Tibial nerve (tissue), 4 donors: ENCODE measurements at regions not wholly inside any gene's neighbourhood (a gene's known extent, or its start where the extent isn't known, plus 50 kb on each side); places are given as distances from the start of the nearest gene placed in this dataset.

Experiments
- DNase-seq, 2 donors: peaks; one replicate each; pipeline ENCODE4 v3.0.0-alpha.2; 2019; ENCODE audit warnings: low spot score in 2 of 2
- H3K27ac ChIP-seq, 4 donors: fragments of 200-600 bp; sonication (generic) in 3 of 4; one replicate each; pipeline ENCODE4 v1.5.1; 2017 to 2019; ENCODE audit warnings: mild to moderate bottlenecking in 1 of 4
- H3K27me3 ChIP-seq, 2 donors: fragments of 200-600 bp; sonication (generic) in 1 of 2; one replicate each; pipeline versions ENCODE4 v1.5.1 to v1.6.0; 2017 to 2019
- H3K36me3 ChIP-seq, 3 donors: fragments of 200-600 bp; sonication (generic); one replicate each; pipeline ENCODE4 v1.5.1; 2018 to 2019
- H3K4me1 ChIP-seq, 4 donors: fragments of 200-600 bp; sonication (generic) in 3 of 4; one replicate each; pipeline ENCODE4 v1.5.1; 2017 to 2019
- H3K4me3 ChIP-seq, 4 donors: fragments of 200-600 bp; sonication (generic) in 3 of 4; one replicate each; pipeline ENCODE4 v1.5.1; 2017 to 2019; ENCODE audit warnings: mild to moderate bottlenecking in 1 of 4, moderate library complexity in 1 of 4
- H3K9me3 ChIP-seq, 4 donors: fragments of 200-600 bp; sonication (generic) in 3 of 4; one replicate each; pipeline ENCODE4 v1.5.1; 2017 to 2019
- EP300 ChIP-seq, 2 donors: sonication (generic); formaldehyde crosslinking; IDR thresholded peaks; one replicate each; pipeline ENCODE4 v1.6.1; 2017; ENCODE audit warnings: antibody characterized with exemption in 2 of 2, mild to moderate bottlenecking in 1 of 2
- POLR2A ChIP-seq, 2 donors: fragments of 450-650 bp; IDR thresholded peaks; one replicate each; pipeline ENCODE4 v1.6.1; 2017; ENCODE audit warnings: antibody characterized with exemption in 2 of 2, mild to moderate bottlenecking in 2 of 2, moderate library complexity in 2 of 2
- WGBS, 2 donors: methylation state at CpG; one replicate each; pipeline ENCODE4 v1.1.5; 2018; 5-methylcytosine and 5-hydroxymethylcytosine counted together
- TF ChIP-seq, protein P1 (sequence below), 5 experiments: fragments of 200-600 bp in 3 of 5; fragments of 450-650 bp in 2 of 5; sonication (generic) in 3 of 5; IDR thresholded peaks; one replicate each; pipeline ENCODE4 v1.5.1; 2016 to 2019; ENCODE audit warnings: antibody characterized with exemption in 5 of 5, mild to moderate bottlenecking in 3 of 5, moderate library complexity in 2 of 5

DNA sequence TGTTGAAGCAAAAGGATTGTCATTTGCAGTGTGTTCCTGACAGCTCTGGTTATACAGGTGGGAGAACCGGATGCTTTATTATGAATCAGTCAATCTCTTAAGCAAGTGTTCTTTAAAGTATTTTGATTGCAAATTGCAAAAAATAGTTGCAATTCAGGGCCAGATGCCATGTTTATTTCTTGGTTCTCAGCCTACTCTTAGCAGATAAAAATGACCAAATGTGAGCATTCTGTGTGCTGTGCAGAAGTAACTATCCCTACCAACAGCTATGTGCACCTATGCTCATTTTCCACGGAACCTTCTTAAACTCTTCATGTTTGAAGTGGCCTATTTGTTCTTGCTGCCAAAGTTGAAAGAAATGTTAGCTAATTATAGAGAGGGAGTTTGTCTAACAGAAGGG is 262.3 kb upstream of the RASGRP1 start:
- WGBS, 2 donors, result 56 to 65% methylated on average over 2 of the region's 2 CpGs

DNA sequence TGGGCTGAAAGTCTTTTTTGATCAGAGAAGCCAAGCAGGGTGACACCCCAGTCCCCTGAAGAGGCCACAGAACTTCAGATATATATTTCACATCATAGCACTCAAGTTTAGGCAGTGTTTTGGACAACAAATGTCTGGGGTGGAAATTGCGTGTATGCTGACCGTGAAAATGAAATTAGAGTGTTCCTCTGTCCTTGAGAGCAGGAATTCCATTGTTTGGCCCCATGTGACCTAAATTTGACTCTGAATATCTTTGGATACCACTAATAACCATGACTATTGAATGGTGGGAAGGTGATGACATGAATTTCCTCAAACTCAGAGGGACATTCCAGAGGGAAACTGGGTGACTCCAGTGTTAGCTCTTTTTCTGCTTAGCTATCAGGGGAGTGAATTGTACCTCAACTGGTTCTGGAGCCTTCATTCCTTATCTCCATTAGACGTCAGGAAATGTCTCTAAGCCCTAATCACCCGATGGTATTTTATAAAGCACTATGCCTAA is 263.5 kb upstream of the RASGRP1 start:
- 57 to 63% methylated on average over 4 of the region's 4 CpGs for WGBS, 2 donors

More for the DNA sequence above, 262.3 kb upstream of the RASGRP1 start:
- Histone ChIP-seq H3K36me3 (no peaks in the 10 kb centered on the region), H3K9me3 (no peaks in the 10 kb centered on the region), H3K27ac (no peak overlapping the region), H3K27me3 (no peaks in the 10 kb centered on the region), H3K4me3 (no peak overlapping the region), H3K4me1 (no peaks in the 10 kb centered on the region)
- TF ChIP-seq POLR2A (IDR thresholded peaks at IDR 0.05) (no peak), EP300 (IDR thresholded peaks at IDR 0.05) (no peak)
- TF ChIP-seq, protein P1, sequence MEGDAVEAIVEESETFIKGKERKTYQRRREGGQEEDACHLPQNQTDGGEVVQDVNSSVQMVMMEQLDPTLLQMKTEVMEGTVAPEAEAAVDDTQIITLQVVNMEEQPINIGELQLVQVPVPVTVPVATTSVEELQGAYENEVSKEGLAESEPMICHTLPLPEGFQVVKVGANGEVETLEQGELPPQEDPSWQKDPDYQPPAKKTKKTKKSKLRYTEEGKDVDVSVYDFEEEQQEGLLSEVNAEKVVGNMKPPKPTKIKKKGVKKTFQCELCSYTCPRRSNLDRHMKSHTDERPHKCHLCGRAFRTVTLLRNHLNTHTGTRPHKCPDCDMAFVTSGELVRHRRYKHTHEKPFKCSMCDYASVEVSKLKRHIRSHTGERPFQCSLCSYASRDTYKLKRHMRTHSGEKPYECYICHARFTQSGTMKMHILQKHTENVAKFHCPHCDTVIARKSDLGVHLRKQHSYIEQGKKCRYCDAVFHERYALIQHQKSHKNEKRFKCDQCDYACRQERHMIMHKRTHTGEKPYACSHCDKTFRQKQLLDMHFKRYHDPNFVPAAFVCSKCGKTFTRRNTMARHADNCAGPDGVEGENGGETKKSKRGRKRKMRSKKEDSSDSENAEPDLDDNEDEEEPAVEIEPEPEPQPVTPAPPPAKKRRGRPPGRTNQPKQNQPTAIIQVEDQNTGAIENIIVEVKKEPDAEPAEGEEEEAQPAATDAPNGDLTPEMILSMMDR (IDR thresholded peaks at IDR 0.05), result no peak
- DNase-seq, result no peak

DNA sequence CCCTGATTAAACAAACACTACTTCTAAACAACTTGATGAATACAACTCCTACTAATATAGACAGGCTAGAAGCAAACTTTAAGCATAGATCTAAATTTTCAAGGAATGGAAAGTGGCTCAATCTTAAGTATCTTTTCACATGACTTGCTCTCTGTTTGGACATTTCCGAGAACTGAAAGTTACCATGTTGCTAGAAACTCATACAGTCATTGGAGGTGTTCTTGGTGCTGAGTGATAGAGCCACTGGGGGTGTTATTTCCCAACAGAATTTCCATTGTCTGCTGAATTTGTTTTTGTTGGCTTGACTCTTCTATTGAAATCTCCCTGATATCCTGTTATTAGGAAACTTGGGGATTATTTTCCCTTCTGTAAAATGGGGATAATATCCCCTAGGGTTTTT is 264.5 kb upstream of the RASGRP1 start:
- Histone ChIP-seq H3K27me3 (no peaks in the 10 kb centered on the region), H3K4me3 (no peak overlapping the region), H3K27ac (no peak overlapping the region), H3K9me3 (peaks cover 0 to 11% (median 0%) of the 10 kb centered on the region in 4 donors), H3K36me3 (no peaks in the 10 kb centered on the region), H3K4me1 (no peaks in the 10 kb centered on the region)
- no peak for DNase-seq
- TF ChIP-seq, protein P1 (IDR thresholded peaks at IDR 0.05), result no peak
- TF ChIP-seq POLR2A (IDR thresholded peaks at IDR 0.05), result no peak
- TF ChIP-seq EP300 (IDR thresholded peaks at IDR 0.05), result no peak
- WGBS, 2 donors, result 89 to 100% methylated on average over 1 of the region's 1 CpG

More for the DNA sequence above, 263.5 kb upstream of the RASGRP1 start:
- no peak for TF ChIP-seq EP300 (IDR thresholded peaks at IDR 0.05)
- TF ChIP-seq, protein P1 (IDR thresholded peaks at IDR 0.05), result no peak
- TF ChIP-seq POLR2A (IDR thresholded peaks at IDR 0.05), result no peak
- no peaks in the 10 kb centered on the region for H3K36me3 ChIP-seq
- no peak overlapping the region for H3K27ac ChIP-seq
- H3K27me3 ChIP-seq, result no peaks in the 10 kb centered on the region
- H3K4me1 ChIP-seq, result no peaks in the 10 kb centered on the region
- no peak for DNase-seq
- H3K9me3 ChIP-seq, result peaks cover 0 to 8% (median 0%) of the 10 kb centered on the region in 4 donors
- H3K4me3 ChIP-seq, result no peak overlapping the region

DNA sequence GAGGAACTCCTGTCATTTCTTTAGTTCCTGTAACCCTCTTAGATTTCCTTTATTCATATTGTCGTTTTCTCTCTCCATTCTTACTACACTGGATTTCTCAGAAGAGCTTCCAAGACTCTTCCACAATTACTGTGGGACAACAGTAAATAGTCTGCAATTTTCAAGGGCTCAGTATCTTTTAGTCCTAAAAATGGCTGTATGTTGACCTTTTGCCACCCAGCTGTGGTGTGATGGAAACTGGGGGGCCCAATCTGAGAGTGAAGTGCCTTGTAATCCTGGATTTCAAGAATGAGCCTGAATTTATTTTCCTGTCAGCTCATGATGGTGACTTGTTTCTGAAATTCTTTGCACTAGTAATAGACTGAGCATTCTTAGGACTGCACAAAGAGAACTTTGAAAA is 277.6 kb upstream of the RASGRP1 start:
- Histone ChIP-seq H3K27me3 (no peaks in the 10 kb centered on the region), H3K4me1 (peaks cover 0 to 13% (median 0%) of the 10 kb centered on the region in 4 donors), H3K36me3 (no peaks in the 10 kb centered on the region), H3K4me3 (no peak overlapping the region), H3K27ac (no peak overlapping the region), H3K9me3 (no peaks in the 10 kb centered on the region)
- 53 to 71% methylated on average over 1 of the region's 1 CpG for whole genome bisulfite sequencing, 2 donors
- TF ChIP-seq, protein P1 (IDR thresholded peaks at IDR 0.05), result no peak
- TF ChIP-seq POLR2A (IDR thresholded peaks at IDR 0.05), result no peak
- no peak for TF ChIP-seq EP300 (IDR thresholded peaks at IDR 0.05)
- no peak for DNase-seq

DNA sequence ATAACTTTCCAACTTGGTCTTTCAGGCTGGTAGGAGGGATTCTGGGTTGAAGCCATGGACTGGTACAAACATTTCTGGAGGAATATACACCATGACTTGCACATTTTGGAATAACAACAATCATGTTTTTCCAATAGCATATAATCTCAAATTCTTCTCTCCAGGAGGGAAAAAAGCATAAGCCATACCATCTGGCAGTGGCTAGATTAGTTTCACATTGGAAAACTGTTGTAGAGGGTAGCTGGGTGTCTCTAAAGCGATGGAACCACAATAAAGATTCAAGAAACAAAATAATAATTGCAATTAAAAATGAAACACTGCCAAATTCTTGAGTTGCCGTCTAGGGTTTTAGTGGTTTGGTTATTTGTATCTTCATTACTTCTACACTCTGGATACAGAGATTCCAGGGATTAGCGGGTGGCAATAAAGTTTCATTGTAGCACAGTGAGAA is 278.5 kb upstream of the RASGRP1 start:
- WGBS, 2 donors, result 57 to 67% methylated on average over 3 of the region's 3 CpGs
- Histone ChIP-seq H3K36me3 (no peaks in the 10 kb centered on the region), H3K4me3 (no peak overlapping the region), H3K27ac (no peak overlapping the region), H3K4me1 (peaks cover 0 to 19% (median 0%) of the 10 kb centered on the region in 4 donors), H3K27me3 (no peaks in the 10 kb centered on the region), H3K9me3 (no peaks in the 10 kb centered on the region)
- DNase-seq, result no peak
- TF ChIP-seq, protein P1 (IDR thresholded peaks at IDR 0.05), result no peak
- no peak for TF ChIP-seq EP300 (IDR thresholded peaks at IDR 0.05)
- no peak for TF ChIP-seq POLR2A (IDR thresholded peaks at IDR 0.05)
